Liver (tissue), 3 donors: ENCODE measurements at regions not wholly inside any gene's neighbourhood (a gene's known extent, or its start where the extent isn't known, plus 50 kb on each side); places are given as distances from the start of the nearest gene placed in this dataset.

Source experiments
- ATF3 ChIP-seq: IDR thresholded peaks from 2 replicates; pipeline ENCODE4 v1.6.1; 2016; ENCODE audit warnings: antibody characterized with exemption
- CTCF ChIP-seq: fragments of 150-350 bp; IDR thresholded peaks from 2 replicates; pipeline ENCODE4 v1.5.1; 2017; ENCODE audit warnings: improper control_type of control experiment, low read depth, low read length; ENCODE audit not compliant: missing input control
- FOXA2 ChIP-seq: IDR thresholded peaks from 2 replicates; pipeline ENCODE4 v1.6.1; 2016; ENCODE audit warnings: antibody characterized with exemption
- HNF4G ChIP-seq: IDR thresholded peaks from 2 replicates; pipeline ENCODE4 v1.6.1; 2016; ENCODE audit warnings: antibody characterized with exemption
- MAX ChIP-seq: IDR thresholded peaks from 2 replicates; pipeline ENCODE4 v1.6.1; 2016; ENCODE audit warnings: antibody characterized with exemption
- YY1 ChIP-seq: IDR thresholded peaks from 2 replicates; pipeline ENCODE4 v1.6.1; 2016; ENCODE audit warnings: antibody characterized with exemption, mild to moderate bottlenecking
- ZBTB33 ChIP-seq: IDR thresholded peaks from 2 replicates; pipeline ENCODE4 v1.6.1; 2016; ENCODE audit warnings: antibody characterized with exemption
- donor health status: healthy.
- donor health status: healthy.

- no peak for TF ChIP-seq ATF3
- no peak for TF ChIP-seq HNF4G
- no peak for TF ChIP-seq CTCF
- TF ChIP-seq FOXA2 = no peak
- TF ChIP-seq MAX = no peak
- TF ChIP-seq YY1 = no peak
- TF ChIP-seq ZBTB33 = no peak
Measured at GRCh38 chr15:61623746-61624145, 394.6 kb upstream of the RORA start.
